K562 (cell line): ENCODE measurements at regions not wholly inside any gene's neighbourhood (a gene's known extent, or its start where the extent isn't known, plus 50 kb on each side); places are given as distances from the start of the nearest gene placed in this dataset.

Experiments
- ATAC-seq: fragments of 200-7000 bp; cut with Tn5 transposase; 3 replicates; pipeline ENCODE4 v1.9.1; 2020; ENCODE audit warnings: moderate library complexity
- BruUV-seq: library from RNA; stranded (reverse); fragments of 400-500 nt; replicated peaks from 2 replicates; lab custom pipeline; 2021; lab: Mats Ljungman, UMichigan
- CTCF ChIA-PET: fragments of 300-600 bp; formaldehyde crosslinking; extraction: SDS; loops from one replicate; lab custom pipeline; 2021; ENCODE audit warnings: low intra/inter-chr PET ratio; lab: Yijun Ruan, JAX
- POLR2A ChIA-PET: fragments of 300-600, 350-650 bp; sonication (Branson Sonifier 250); formaldehyde crosslinking; extraction: SDS; loops from one replicate; lab custom pipeline; 2021; ENCODE audit warnings: antibody characterized with exemption, inconsistent platforms; lab: Yijun Ruan, JAX
- DNase-seq, 4 experiments: peaks; one replicate each; pipeline versions ENCODE4 v3.0.0 to v3.0.0-alpha.2; 2011 to 2018; ENCODE audit warnings: low spot score in 3 of 4, mixed read lengths in 3 of 4; ENCODE audit errors: extremely low read depth in 1 of 4
- FAIRE-seq: peaks from 2 replicates; lab custom pipeline; 2011; peaks lifted over from hg19 to GRCh38; lab: Jason Lieb, UNC
- H2AFZ ChIP-seq: 2 replicates; pipeline ENCODE4 v1.6.0; 2011; ENCODE audit warnings: low read depth, low read length, control low read depth, inconsistent platforms
- H3K27ac ChIP-seq: fragments of 200-600 bp; 3 replicates; pipeline ENCODE4 v1.8.0; 2011; ENCODE audit warnings: low read depth, mild to moderate bottlenecking, control low read depth, inconsistent platforms, low read length, moderate library complexity, mixed read lengths; ENCODE audit errors: extremely low read depth
- H3K27me3 ChIP-seq, 2 experiments: fragments of 300-600 bp in 1 of 2; 2 replicates in 1 of 2; 3 replicates in 1 of 2; pipeline versions ENCODE4 v1.6.0 to v1.8.0; 2011; ENCODE audit warnings: inconsistent platforms in 2 of 2, low read length in 2 of 2, mild to moderate bottlenecking in 1 of 2, mixed read lengths in 1 of 2, moderate library complexity in 1 of 2; ENCODE audit not compliant: control insufficient read depth in 2 of 2, insufficient read depth in 2 of 2
- H3K36me3 ChIP-seq: fragments of 300-600 bp; 3 replicates; pipeline ENCODE4 v1.8.0; 2011; ENCODE audit warnings: mild to moderate bottlenecking, low read length, inconsistent platforms; ENCODE audit not compliant: control insufficient read depth, insufficient read depth
- H3K4me1 ChIP-seq, 2 experiments: fragments of 200-600 bp in 1 of 2; replicated peaks in 1 of 2; 2 replicates in 1 of 2; 3 replicates in 1 of 2; pipeline versions ENCODE4 v1.5.1 to v1.8.0; 2011; ENCODE audit warnings: inconsistent platforms in 2 of 2, low read length in 2 of 2, mild to moderate bottlenecking in 1 of 2, mixed read lengths in 1 of 2, moderate library complexity in 1 of 2; ENCODE audit not compliant: control insufficient read depth in 2 of 2, insufficient read depth in 2 of 2
- H3K4me2 ChIP-seq: 2 replicates; pipeline ENCODE4 v1.6.1; 2011; ENCODE audit warnings: low read length, control low read depth, inconsistent platforms, mixed read lengths; ENCODE audit not compliant: insufficient read depth
- H3K4me3 ChIP-seq: fragments of 200-600 bp; sonication (generic), shearing (Covaris generic); 2 replicates; pipeline ENCODE4 v1.5.1; 2016; ENCODE audit warnings: control low read depth, inconsistent platforms
- H3K79me2 ChIP-seq: fragments of 200-600 bp; 3 replicates; pipeline ENCODE4 v1.8.0; 2011; ENCODE audit warnings: low read length, inconsistent platforms; ENCODE audit not compliant: control insufficient read depth, insufficient read depth
- H3K9ac ChIP-seq, 2 experiments: 2 replicates each; pipeline versions ENCODE4 v1.6.0 to v1.6.1; 2011; ENCODE audit warnings: low read depth in 2 of 2, low read length in 2 of 2, control low read depth in 1 of 2, inconsistent platforms in 1 of 2, mild to moderate bottlenecking in 1 of 2, mixed read lengths in 1 of 2; ENCODE audit not compliant: insufficient read depth in 1 of 2
- H3K9me1 ChIP-seq: one replicate; pipeline ENCODE4 v1.6.0; 2011; ENCODE audit warnings: inconsistent platforms, mild to moderate bottlenecking, low read length, moderate library complexity; ENCODE audit not compliant: control insufficient read depth, insufficient read depth
- H3K9me3 ChIP-seq: replicated peaks from 2 replicates; pipeline ENCODE4 v1.5.1; 2011; ENCODE audit warnings: low read depth, low read length, inconsistent platforms; ENCODE audit not compliant: control insufficient read depth, insufficient read depth
- H4K20me1 ChIP-seq: replicated peaks from 2 replicates; pipeline ENCODE4 v1.6.1; 2011; ENCODE audit warnings: low read length, inconsistent platforms, mixed read lengths; ENCODE audit not compliant: control insufficient read depth, insufficient read depth
- CREB3L1 ChIP-seq: fragments of 450-650 bp; IDR thresholded peaks from 2 replicates; pipeline ENCODE4 v1.6.1; 2014; ENCODE audit warnings: low read depth, mild to moderate bottlenecking, moderate library complexity, borderline replicate concordance
- CXXC5 ChIP-seq: fragments of 250-450 bp; sonication (Bioruptor Pico); IDR thresholded peaks from 2 replicates; pipeline ENCODE4 v1.8.0; 2022; ENCODE audit warnings: inconsistent platforms, mild to moderate bottlenecking, moderate library complexity
- GTF2B ChIP-seq: IDR thresholded peaks from 2 replicates; pipeline ENCODE4 v1.6.1; 2011; ENCODE audit not compliant: insufficient read length; ENCODE audit errors: extremely low read depth
- KAT7 ChIP-seq: sonication (generic); formaldehyde crosslinking; IDR thresholded peaks from 2 replicates; pipeline ENCODE4 v1.8.0; 2022; ENCODE audit warnings: missing genetic modification reagents, mild to moderate bottlenecking, borderline replicate concordance
- KDM2B ChIP-seq: fragments of 250-450 bp; sonication (Bioruptor Pico); IDR thresholded peaks from 2 replicates; pipeline ENCODE4 v1.8.0; 2021; ENCODE audit warnings: mild to moderate bottlenecking, moderate library complexity
- POLR2AphosphoS2 ChIP-seq: IDR thresholded peaks from 2 replicates; pipeline ENCODE4 v1.6.1; 2012; ENCODE audit warnings: low read length, improper control_type of control experiment
- PTRF ChIP-seq: fragments of 450-650 bp; IDR thresholded peaks from 2 replicates; pipeline ENCODE4 v1.6.1; 2016; ENCODE audit warnings: mild to moderate bottlenecking, missing genetic modification characterization, missing compliant biosample characterization
- THAP12 ChIP-seq: fragments of 250-450 bp; sonication (Bioruptor Pico); IDR thresholded peaks from 2 replicates; pipeline ENCODE4 v1.9.0; 2021; ENCODE audit warnings: mild to moderate bottlenecking, inconsistent platforms
- WGBS: fragments of 100-300 bp; shearing (Covaris generic); methylation state at CpG from one replicate; pipeline ENCODE4 v1.1.6; 2016; ENCODE audit warnings: low coverage, mixed read lengths; ENCODE audit not compliant: insufficient coverage; ENCODE audit errors: missing lambda C conversion rate; 5-methylcytosine and 5-hydroxymethylcytosine counted together
- in situ Hi-C: fragments of 300-500 bp; cut with MboI; formaldehyde crosslinking; loops from 4 replicates; pipeline ENCODE4 v1.15.0; 2018; ENCODE audit warnings: inconsistent platforms, mixed read lengths
- intact Hi-C: fragments of 100-400 bp; cut with micrococcal nuclease; formaldehyde crosslinking; loops from 2 replicates; pipeline ENCODE4 v1.14.2; 2022

GRCh38 chr5:103669615-103670014 is 107.0 kb upstream of the NUDT12 start:
- DNase-seq (no peak), FAIRE-seq (no peak), ATAC-seq (no peak)
- ChIA-PET CTCF (no interaction called here), POLR2A (no interaction called here)
- Histone ChIP-seq H3K27me3 (no peaks in the 10 kb centered on the region), H4K20me1 (no peaks in the 10 kb centered on the region), H3K36me3 (no peaks in the 10 kb centered on the region), H3K9me3 (no peaks in the 10 kb centered on the region), H3K79me2 (no peaks in the 10 kb centered on the region), H3K9ac (no peak overlapping the region), H3K27ac (no peak overlapping the region), H3K9me1 (no peaks in the 10 kb centered on the region), H3K4me1 (no peaks in the 10 kb centered on the region), H3K4me2 (no peak overlapping the region), H3K4me3 (no peak overlapping the region), H2AFZ (no peak overlapping the region)
- 1% methylated on average over 5 of the region's 5 CpGs for WGBS
- TF ChIP-seq KAT7 (CRISPR knock-in tag) (no peak), THAP12 (CRISPR knock-in tag) (no peak), CREB3L1 (no peak), CXXC5 (CRISPR knock-in tag) (no peak), KDM2B (CRISPR knock-in tag) (no peak), PTRF (tag) (no peak), GTF2B (no peak), POLR2AphosphoS2 (no peak)
- BruUV-seq, result no TSS peak
- intact Hi-C loops (no loop called here), in situ Hi-C loops (no loop called here)
